Glutamatergic neuron (in vitro differentiated cells): ENCODE measurements at regions not wholly inside any gene's neighbourhood (a gene's known extent, or its start where the extent isn't known, plus 50 kb on each side); places are given as distances from the start of the nearest gene placed in this dataset.

Experiments
- DNase-seq: peaks from one replicate; pipeline ENCODE4 v3.0.0; 2022
- H3K27ac Mint-ChIP-seq: one replicate; pipeline ENCODE4 v1.8.0; 2020; ENCODE audit warnings: mild to moderate bottlenecking, mixed read lengths, inconsistent platforms; ENCODE audit not compliant: unreplicated experiment
- H3K27me3 Mint-ChIP-seq: one replicate; pipeline ENCODE4 v1.8.0; 2020; ENCODE audit warnings: mild to moderate bottlenecking, moderate library complexity, mixed read lengths, inconsistent platforms; ENCODE audit not compliant: unreplicated experiment
- H3K36me3 Mint-ChIP-seq: one replicate; pipeline ENCODE4 v1.8.0; 2020; ENCODE audit warnings: mild to moderate bottlenecking, mixed read lengths, inconsistent platforms; ENCODE audit not compliant: unreplicated experiment
- H3K4me1 Mint-ChIP-seq: one replicate; pipeline ENCODE4 v1.8.0; 2020; ENCODE audit warnings: mild to moderate bottlenecking, low read depth, mixed read lengths, inconsistent platforms; ENCODE audit not compliant: unreplicated experiment
- H3K4me3 Mint-ChIP-seq: one replicate; pipeline ENCODE4 v1.8.0; 2020; ENCODE audit warnings: mild to moderate bottlenecking, mixed read lengths, inconsistent platforms; ENCODE audit not compliant: unreplicated experiment
- H3K9me3 Mint-ChIP-seq: one replicate; pipeline ENCODE4 v1.8.0; 2020; ENCODE audit warnings: mild to moderate bottlenecking, moderate library complexity, mixed read lengths, inconsistent platforms; ENCODE audit not compliant: unreplicated experiment
- CTCF ChIP-seq: fragments of 200-600 bp; sonication (generic); IDR thresholded peaks from one replicate; pipeline ENCODE4 v1.5.0; 2021; ENCODE audit not compliant: partially characterized antibody, unreplicated experiment

GRCh38 chr2:205937211-205937610 lies 148.8 kb downstream of the INO80D start:
- Mint-ChIP-seq H3K4me1 (no peaks in the 10 kb centered on the region), H3K9me3 (peaks cover 3% of the 10 kb centered on the region), H3K27me3 (no peaks in the 10 kb centered on the region), H3K27ac (no peak overlapping the region), H3K4me3 (no peak overlapping the region), H3K36me3 (peaks cover 5% of the 10 kb centered on the region)
- no peak for TF ChIP-seq CTCF
- no peak for DNase-seq

GRCh38 chr2:205936446-205936845 lies 149.5 kb downstream of the INO80D start:
- H3K27me3 Mint-ChIP-seq: no peaks in the 10 kb centered on the region
- peaks cover 4% of the 10 kb centered on the region for H3K36me3 Mint-ChIP-seq
- H3K27ac Mint-ChIP-seq: no peak overlapping the region
- H3K4me1 Mint-ChIP-seq: no peaks in the 10 kb centered on the region
- peaks cover 3% of the 10 kb centered on the region for H3K9me3 Mint-ChIP-seq
- no peak for TF ChIP-seq CTCF
- H3K4me3 Mint-ChIP-seq: no peak overlapping the region
- no peak for DNase-seq

- Mint-ChIP-seq H3K4me3 (no peak overlapping the region), H3K4me1 (peaks cover 8% of the 10 kb centered on the region), H3K36me3 (no peaks in the 10 kb centered on the region), H3K27me3 (no peaks in the 10 kb centered on the region), H3K27ac (no peak overlapping the region), H3K9me3 (peaks cover 3% of the 10 kb centered on the region)
- TF ChIP-seq CTCF: peak; percentile 31
- DNase-seq: no peak
Measured at GRCh38 chr2:205934443-205934842, 151.5 kb downstream of the INO80D start.

GRCh38 chr2:205932861-205933260 lies 153.1 kb downstream of the INO80D start:
- H3K36me3 Mint-ChIP-seq: no peaks in the 10 kb centered on the region
- H3K27ac Mint-ChIP-seq: no peak overlapping the region
- DNase-seq: no peak
- no peak for TF ChIP-seq CTCF
- no peaks in the 10 kb centered on the region for H3K9me3 Mint-ChIP-seq
- H3K4me3 Mint-ChIP-seq: no peak overlapping the region
- H3K4me1 Mint-ChIP-seq: peaks cover 8% of the 10 kb centered on the region
- no peaks in the 10 kb centered on the region for H3K27me3 Mint-ChIP-seq

GRCh38 chr2:205931388-205931787 lies 154.6 kb downstream of the INO80D start:
- no peak for TF ChIP-seq CTCF
- Mint-ChIP-seq H3K27me3 (peaks cover 4% of the 10 kb centered on the region), H3K27ac (no peak overlapping the region), H3K36me3 (no peaks in the 10 kb centered on the region), H3K4me3 (no peak overlapping the region), H3K9me3 (no peaks in the 10 kb centered on the region), H3K4me1 (peaks cover 16% of the 10 kb centered on the region)
- DNase-seq: no peak
